GM18511 (cell line): ENCODE measurements at regions not wholly inside any gene's neighbourhood (a gene's known extent, or its start where the extent isn't known, plus 50 kb on each side); places are given as distances from the start of the nearest gene placed in this dataset.

ENCODE experiments used
- ATAC-seq: cut with Tn5 transposase; IDR thresholded peaks from one replicate; pipeline ENCODE4 v1.9.1; 2021; ENCODE audit warnings: mild to moderate bottlenecking, moderate library complexity; ENCODE audit not compliant: unreplicated experiment

- no peak for ATAC-seq
These were observed 79.1 kb downstream of the ZNF365 start for GRCh38 chr10:62453274-62453673.

DNA sequence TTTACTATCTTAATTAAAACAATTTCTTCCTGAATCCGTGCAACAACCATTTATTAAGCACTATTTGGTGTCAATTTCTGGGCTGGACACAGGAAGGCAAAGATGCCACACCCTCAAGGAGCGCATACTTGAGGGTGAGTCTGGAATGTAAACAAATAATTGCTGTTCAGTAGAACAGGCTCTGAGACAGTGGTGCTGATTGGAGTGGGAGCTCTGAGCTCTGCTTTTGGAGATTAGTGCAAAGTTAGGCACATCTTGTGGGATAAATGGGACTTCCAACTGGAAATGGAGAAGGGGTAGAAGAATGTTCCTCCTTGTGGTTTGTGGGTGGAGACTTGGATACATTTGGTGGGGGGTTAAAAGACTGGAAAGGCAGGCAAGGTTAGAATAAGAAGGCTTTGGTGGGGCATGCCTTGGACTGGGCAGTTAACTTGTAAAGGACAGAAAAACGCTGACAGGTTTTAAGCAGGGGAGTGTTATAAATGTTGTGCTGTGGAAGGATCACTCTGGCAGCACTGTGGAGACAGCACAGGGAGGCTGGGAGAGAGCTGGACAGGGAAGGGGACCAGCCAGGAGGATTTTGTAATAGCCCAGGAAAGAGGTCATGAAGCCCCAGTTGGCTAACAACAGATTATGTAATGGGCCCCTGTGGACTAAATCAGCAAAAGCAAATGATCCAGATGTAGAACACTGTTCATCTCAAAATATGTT is 80.7 kb downstream of the ZNF365 start:
- ATAC-seq, result no peak

DNA sequence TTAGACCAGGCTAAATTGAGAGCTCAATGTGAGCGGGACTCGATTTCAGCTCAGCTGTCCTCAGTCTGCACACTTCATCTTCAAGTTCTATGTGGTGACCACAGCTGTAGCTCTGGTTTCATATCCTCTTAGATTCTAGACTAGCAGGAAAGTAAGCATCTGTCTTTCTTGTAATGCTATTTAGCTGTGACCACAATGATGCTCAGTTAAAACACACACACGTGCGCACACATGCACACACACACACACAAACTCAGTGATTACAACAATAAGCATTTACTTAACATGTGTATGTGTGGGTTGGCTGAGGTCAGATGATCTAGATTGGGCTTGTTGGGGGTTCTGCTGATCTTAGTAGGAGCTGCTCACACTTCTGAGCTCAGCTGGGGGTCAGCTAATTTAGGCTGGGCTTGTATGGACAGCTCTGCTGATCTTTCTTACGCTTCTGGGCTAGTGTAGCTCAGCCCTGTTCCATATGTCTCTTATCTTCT is 82.5 kb downstream of the ZNF365 start:
- peak; percentile 97 for ATAC-seq

DNA sequence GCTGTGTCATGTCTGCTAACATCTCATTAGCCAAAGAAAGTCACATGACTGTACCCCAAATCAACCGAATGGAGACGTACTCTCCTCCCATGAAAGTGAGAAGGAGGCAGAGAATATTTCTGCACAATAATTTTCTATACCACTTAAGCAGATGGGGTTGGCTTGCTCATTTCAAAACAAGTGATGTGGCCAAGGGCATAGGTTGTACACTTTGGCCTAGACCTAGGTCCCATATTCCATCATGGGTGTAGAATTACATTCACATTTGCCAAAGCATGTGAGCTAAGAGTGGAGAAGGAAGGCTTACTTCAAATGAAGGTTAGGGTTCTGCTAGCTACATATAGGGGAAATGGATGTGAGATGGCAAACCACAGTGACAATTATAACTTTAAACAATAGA is 83.0 kb downstream of the ZNF365 start:
- ATAC-seq, result no peak

DNA sequence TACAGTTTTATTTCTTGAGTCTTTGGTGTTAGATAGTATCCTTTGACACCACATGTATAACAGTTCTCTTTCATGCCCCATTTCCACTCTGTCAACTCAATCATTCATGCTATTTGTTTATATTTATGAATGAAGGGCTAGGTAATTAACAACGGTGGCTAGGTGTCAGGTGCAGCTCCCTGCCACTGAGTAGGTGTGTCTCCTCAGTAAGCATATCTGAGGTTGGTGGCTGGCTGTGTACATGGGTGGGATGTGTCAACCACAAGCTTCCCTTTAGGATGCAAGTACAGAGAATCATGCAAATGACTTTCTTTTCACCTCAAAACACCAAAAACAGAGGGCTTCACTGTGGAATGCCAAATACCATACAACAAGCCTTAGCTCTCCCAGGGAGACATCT is 83.4 kb downstream of the ZNF365 start:
- no peak for ATAC-seq

DNA sequence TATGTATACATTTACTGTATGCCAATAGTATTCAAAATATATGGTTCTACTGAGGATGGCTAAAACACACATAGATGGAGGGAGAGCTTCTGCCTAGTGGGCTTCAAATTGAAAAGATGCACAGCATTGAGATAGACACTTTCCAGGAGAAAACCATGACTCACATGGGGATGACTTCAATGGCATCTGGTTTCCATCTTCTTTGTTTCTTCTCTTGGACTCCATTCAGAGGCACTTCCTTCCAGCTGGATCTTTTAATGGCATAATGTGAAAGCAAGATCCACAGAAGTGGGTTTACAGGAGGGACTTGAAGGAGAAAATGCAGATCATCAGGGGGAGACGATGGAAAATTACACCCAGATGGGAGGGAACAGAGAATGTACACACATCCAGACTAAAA is 84.9 kb downstream of the ZNF365 start:
- no peak for ATAC-seq

- no peak for ATAC-seq
These were observed 85.3 kb downstream of the ZNF365 start for GRCh38 chr10:62459500-62459899.

DNA sequence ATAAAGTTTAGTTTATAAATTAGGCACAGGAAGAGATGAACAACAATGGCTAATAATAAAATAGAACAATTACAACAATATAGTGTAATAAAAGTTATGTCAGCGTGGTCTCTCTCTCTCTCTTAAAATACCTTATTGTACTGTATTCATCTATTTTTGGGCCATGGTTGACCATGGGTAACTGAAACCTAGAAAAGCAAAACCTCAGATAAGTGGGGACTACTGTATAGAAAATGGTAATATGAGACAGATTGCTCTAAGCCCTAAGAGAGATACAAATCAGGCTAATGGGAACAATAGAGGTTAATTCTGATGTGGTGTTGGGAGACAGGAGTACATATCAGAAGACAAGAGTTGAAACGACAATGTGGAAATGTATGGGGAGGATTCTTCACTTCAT is 86.2 kb downstream of the ZNF365 start:
- peak; percentile 39 for ATAC-seq

- ATAC-seq, result no peak
These were observed 87.0 kb downstream of the ZNF365 start for GRCh38 chr10:62461120-62461519.

DNA sequence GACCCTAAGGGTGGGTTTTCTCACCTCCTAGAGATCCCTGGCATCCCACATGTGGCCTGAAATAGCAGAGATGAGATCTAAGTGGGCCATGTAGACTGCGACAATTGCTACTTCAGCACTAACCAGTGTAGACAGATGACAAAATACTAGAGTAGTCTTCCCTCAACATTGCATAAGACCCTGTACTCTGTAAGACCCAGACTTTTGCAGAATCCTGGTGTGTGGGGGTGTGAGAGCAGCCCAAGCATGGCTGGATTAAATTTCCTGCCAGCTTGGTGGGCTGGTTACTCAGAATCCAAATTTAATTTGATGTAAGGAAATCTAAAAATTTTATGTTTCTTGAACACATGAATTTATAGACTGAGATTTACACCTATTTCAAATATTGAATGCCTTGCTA is 88.3 kb downstream of the ZNF365 start:
- ATAC-seq, result no peak

GRCh38 chr10:62463364-62463763 is 89.2 kb downstream of the ZNF365 start:
- no peak for ATAC-seq

- no peak for ATAC-seq
These were observed 90.1 kb downstream of the ZNF365 start for GRCh38 chr10:62464308-62464707.

- no peak for ATAC-seq
These were observed 92.4 kb downstream of the ZNF365 start for GRCh38 chr10:62466590-62466989.

- no peak for ATAC-seq
These were observed 93.4 kb downstream of the ZNF365 start for GRCh38 chr10:62467527-62467926.

GRCh38 chr10:62471711-62472110 is 97.5 kb downstream of the ZNF365 start:
- ATAC-seq, result no peak

GRCh38 chr10:62473241-62473640 is 99.1 kb downstream of the ZNF365 start:
- ATAC-seq, result no peak

- ATAC-seq, result no peak
These were observed 101.4 kb downstream of the ZNF365 start for GRCh38 chr10:62475551-62475950.

DNA sequence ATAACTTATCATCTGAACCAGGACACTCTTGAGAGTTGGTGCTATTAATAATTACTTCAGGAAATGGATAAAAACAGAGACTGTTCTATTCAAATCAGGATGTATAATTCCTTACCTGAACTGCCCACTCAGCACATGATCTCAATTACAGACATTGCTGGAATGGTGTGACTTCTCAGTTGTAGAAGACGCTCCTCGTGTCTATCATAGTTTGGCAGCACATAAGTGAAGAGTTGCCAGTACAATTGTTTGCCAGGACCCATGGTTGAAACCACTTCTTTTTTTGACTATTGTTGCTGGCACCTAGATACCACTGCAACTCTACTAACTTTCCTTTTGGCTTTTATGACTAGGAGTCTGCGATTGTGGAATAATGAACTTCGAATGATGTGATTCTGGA is 105.4 kb downstream of the ZNF365 start:
- no peak for ATAC-seq

- ATAC-seq, result no peak
These were observed 106.0 kb downstream of the ZNF365 start for GRCh38 chr10:62480196-62480595.

- ATAC-seq, result no peak
These were observed 108.4 kb downstream of the ZNF365 start for GRCh38 chr10:62482581-62482980.

DNA sequence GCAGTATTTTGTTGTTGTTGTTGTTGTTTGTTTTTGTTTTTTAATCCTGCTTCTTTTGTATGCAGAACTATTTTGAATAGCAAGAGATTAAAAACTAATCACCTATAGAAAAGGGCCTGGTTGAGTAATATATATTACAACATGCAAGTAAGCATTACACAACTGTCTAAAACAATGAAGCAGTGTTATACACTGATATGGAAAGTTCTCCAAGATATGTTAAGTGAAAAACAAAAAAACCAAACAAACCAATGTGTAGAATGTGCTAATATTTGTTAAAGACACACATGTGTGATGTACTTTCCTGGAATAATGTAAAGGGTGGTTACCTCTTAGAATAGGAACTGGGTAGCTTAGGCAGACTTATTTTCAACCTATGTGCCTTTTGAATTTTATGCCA is 117.4 kb downstream of the ZNF365 start:
- no peak for ATAC-seq

GRCh38 chr10:62492012-62492869 is 118.1 kb downstream of the ZNF365 start:
- peak; percentile 55 for ATAC-seq
